K562 (cell line): ENCODE measurements at regions not wholly inside any gene's neighbourhood (a gene's known extent, or its start where the extent isn't known, plus 50 kb on each side); places are given as distances from the start of the nearest gene placed in this dataset.

Experiments
- ARID2 ChIP-seq: fragments of 450-650 bp; IDR thresholded peaks from 2 replicates; pipeline ENCODE4 v1.6.1; 2017; ENCODE audit warnings: antibody characterized with exemption, mild to moderate bottlenecking
- ARNT ChIP-seq, 2 experiments: fragments of 450-650 bp; IDR thresholded peaks; 2 replicates each; pipeline ENCODE4 v1.6.1; 2016; ENCODE audit warnings: mild to moderate bottlenecking in 1 of 2
- CCNT2 ChIP-seq: IDR thresholded peaks from 2 replicates; pipeline ENCODE4 v1.6.1; 2011; ENCODE audit warnings: borderline replicate concordance, low read depth, mild to moderate bottlenecking, moderate library complexity, mixed read lengths, low read length; ENCODE audit not compliant: insufficient read length; ENCODE audit errors: extremely low read depth
- CREB3L1 ChIP-seq: fragments of 450-650 bp; IDR thresholded peaks from 2 replicates; pipeline ENCODE4 v1.6.1; 2014; ENCODE audit warnings: low read depth, mild to moderate bottlenecking, moderate library complexity, borderline replicate concordance
- CTBP1 ChIP-seq: fragments of 450-650 bp; IDR thresholded peaks from 2 replicates; pipeline ENCODE4 v1.6.1; 2016; ENCODE audit warnings: borderline replicate concordance
- ELF1 ChIP-seq: fragments of 200-800 bp; sonication (Bioruptor generic); IDR thresholded peaks from 2 replicates; pipeline ENCODE4 v1.6.1; 2016; ENCODE audit warnings: missing genetic modification characterization, missing compliant biosample characterization
- ETV6 ChIP-seq, 3 experiments: fragments of 150-350 bp in 1 of 3; sonication (generic) in 1 of 3; formaldehyde crosslinking in 1 of 3; IDR thresholded peaks; 2 replicates each; pipeline versions ENCODE4 v1.6.1 to v1.8.0; 2014 to 2022; ENCODE audit warnings: borderline replicate concordance in 2 of 3, low read depth in 2 of 3, antibody characterized with exemption in 1 of 3, low read length in 1 of 3, mild to moderate bottlenecking in 1 of 3, missing genetic modification reagents in 1 of 3
- GABPB2 ChIP-seq: fragments of 250-450 bp; sonication (Bioruptor Pico); conservative IDR thresholded peaks from 2 replicates; pipeline ENCODE4 v1.5.1; 2021; ENCODE audit warnings: mild to moderate bottlenecking
- IFI16 ChIP-seq: fragments of 250-450 bp; sonication (Bioruptor Pico); IDR thresholded peaks from 2 replicates; pipeline ENCODE4 v2.1.2; 2022; ENCODE audit warnings: mild to moderate bottlenecking, inconsistent platforms
- JUND ChIP-seq, 2 experiments: IDR thresholded peaks; 2 replicates in 1 of 2; 3 replicates in 1 of 2; pipeline ENCODE4 v1.6.1; 2011; ENCODE audit warnings: borderline replicate concordance in 2 of 2, low read depth in 2 of 2, low read length in 2 of 2, improper control_type of control experiment in 1 of 2, missing biosample characterization in 1 of 2, missing genetic modification characterization in 1 of 2, missing genetic modification reagents in 1 of 2
- MEIS2 ChIP-seq: fragments of 450-650 bp; IDR thresholded peaks from 2 replicates; pipeline ENCODE4 v1.6.1; 2014; ENCODE audit warnings: mild to moderate bottlenecking; ENCODE audit not compliant: partially characterized antibody
- NFYB ChIP-seq: IDR thresholded peaks from 2 replicates; pipeline ENCODE4 v1.6.1; 2011; ENCODE audit warnings: mild to moderate bottlenecking, moderate library complexity; ENCODE audit not compliant: insufficient read length; ENCODE audit errors: extremely low read depth
- PHTF2 ChIP-seq: fragments of 250-450 bp; sonication (Bioruptor Pico); IDR thresholded peaks from 2 replicates; pipeline ENCODE4 v1.5.0; 2021; ENCODE audit warnings: mild to moderate bottlenecking
- PML ChIP-seq: IDR thresholded peaks from 2 replicates; pipeline ENCODE4 v1.6.1; 2012; ENCODE audit warnings: low read length, inconsistent platforms
- SMARCA4 ChIP-seq: fragments of 450-650 bp; IDR thresholded peaks from 2 replicates; pipeline ENCODE4 v1.6.1; 2016
- ZNF511 ChIP-seq: sonication (generic); formaldehyde crosslinking; IDR thresholded peaks from 2 replicates; pipeline ENCODE4 v1.8.0; 2022; ENCODE audit warnings: mild to moderate bottlenecking, missing genetic modification reagents
- ZNF668 ChIP-seq: fragments of 250-450 bp; sonication (Bioruptor Pico); IDR thresholded peaks from 2 replicates; pipeline ENCODE4 v1.8.0; 2022; ENCODE audit warnings: mild to moderate bottlenecking, inconsistent platforms
- ZNF76 ChIP-seq: fragments of 250-450 bp; sonication (Bioruptor Pico); IDR thresholded peaks from 2 replicates; pipeline ENCODE4 v1.4.0; 2020; ENCODE audit warnings: mild to moderate bottlenecking, moderate library complexity, borderline replicate concordance
- ZNF785 ChIP-seq: fragments of 250-450 bp; sonication (Bioruptor Pico); IDR thresholded peaks from 2 replicates; pipeline ENCODE4 v1.4.0; 2020; ENCODE audit warnings: mild to moderate bottlenecking
- TF ChIP-seq, protein P1 (sequence below): fragments of 450-650 bp; IDR thresholded peaks from 2 replicates; pipeline ENCODE4 v1.6.1; 2017; ENCODE audit warnings: antibody characterized with exemption
- TF ChIP-seq, protein P2 (sequence below): fragments of 450-650 bp; formaldehyde crosslinking; IDR thresholded peaks from 2 replicates; pipeline ENCODE4 v1.4.0; 2020; ENCODE audit warnings: mild to moderate bottlenecking, moderate library complexity

- TF ChIP-seq ZNF76 (CRISPR knock-in tag) (no peak), ARID2 (peak; percentile 71; the same call in 1 of the 2 replicates), PHTF2 (no peak), ZNF785 (CRISPR knock-in tag) (no peak), CCNT2 (no peak), CTBP1 (peak; percentile 72; the same call in 1 of the 2 replicates), CREB3L1 (no peak), ZNF511 (no peak), ZNF668 (CRISPR knock-in tag) (no peak), ELF1 (tag) (no peak), PML (no peak), IFI16 (CRISPR knock-in tag) (no peak), NFYB (no peak), ARNT (IDR thresholded peaks at IDR 0.05) (peak in 1 of 2 experiments; percentile 41; a peak in 1 of 4 replicates), ETV6 (IDR thresholded peaks at IDR 0.05; ENCODE audit: borderline replicate concordance in 1 of 2, low read depth in 2 of 2, low read length in 1 of 2) (no peak), ETV6 (CRISPR knock-in tag; IDR thresholded peaks at IDR 0.05; ENCODE audit: borderline replicate concordance) (no peak), MEIS2 (peak; percentile 10), JUND (IDR thresholded peaks at IDR 0.05; ENCODE audit: borderline replicate concordance, low read depth, low read length) (peak; percentile 31; the same call in 1 of the 2 replicates), JUND (tag; IDR thresholded peaks at IDR 0.05; ENCODE audit: borderline replicate concordance, low read depth, low read length) (no peak), GABPB2 (CRISPR knock-in tag) (no peak), SMARCA4 (0 out of 2 replicates have a peak, but pooled peaks have one; percentile 16)
- TF ChIP-seq, protein P1, sequence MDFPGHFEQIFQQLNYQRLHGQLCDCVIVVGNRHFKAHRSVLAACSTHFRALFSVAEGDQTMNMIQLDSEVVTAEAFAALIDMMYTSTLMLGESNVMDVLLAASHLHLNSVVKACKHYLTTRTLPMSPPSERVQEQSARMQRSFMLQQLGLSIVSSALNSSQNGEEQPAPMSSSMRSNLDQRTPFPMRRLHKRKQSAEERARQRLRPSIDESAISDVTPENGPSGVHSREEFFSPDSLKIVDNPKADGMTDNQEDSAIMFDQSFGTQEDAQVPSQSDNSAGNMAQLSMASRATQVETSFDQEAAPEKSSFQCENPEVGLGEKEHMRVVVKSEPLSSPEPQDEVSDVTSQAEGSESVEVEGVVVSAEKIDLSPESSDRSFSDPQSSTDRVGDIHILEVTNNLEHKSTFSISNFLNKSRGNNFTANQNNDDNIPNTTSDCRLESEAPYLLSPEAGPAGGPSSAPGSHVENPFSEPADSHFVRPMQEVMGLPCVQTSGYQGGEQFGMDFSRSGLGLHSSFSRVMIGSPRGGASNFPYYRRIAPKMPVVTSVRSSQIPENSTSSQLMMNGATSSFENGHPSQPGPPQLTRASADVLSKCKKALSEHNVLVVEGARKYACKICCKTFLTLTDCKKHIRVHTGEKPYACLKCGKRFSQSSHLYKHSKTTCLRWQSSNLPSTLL: no peak
- TF ChIP-seq, protein P2, sequence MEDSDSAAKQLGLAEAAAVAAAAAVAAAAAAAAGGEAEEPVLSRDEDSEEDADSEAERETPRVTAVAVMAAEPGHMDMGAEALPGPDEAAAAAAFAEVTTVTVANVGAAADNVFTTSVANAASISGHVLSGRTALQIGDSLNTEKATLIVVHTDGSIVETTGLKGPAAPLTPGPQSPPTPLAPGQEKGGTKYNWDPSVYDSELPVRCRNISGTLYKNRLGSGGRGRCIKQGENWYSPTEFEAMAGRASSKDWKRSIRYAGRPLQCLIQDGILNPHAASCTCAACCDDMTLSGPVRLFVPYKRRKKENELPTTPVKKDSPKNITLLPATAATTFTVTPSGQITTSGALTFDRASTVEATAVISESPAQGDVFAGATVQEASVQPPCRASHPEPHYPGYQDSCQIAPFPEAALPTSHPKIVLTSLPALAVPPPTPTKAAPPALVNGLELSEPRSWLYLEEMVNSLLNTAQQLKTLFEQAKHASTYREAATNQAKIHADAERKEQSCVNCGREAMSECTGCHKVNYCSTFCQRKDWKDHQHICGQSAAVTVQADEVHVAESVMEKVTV (CRISPR knock-in tag): peak; percentile 78
Measured at GRCh38 chr3:72265256-72266015, 480.5 kb upstream of the PROK2 start (continued).
